Upper lobe of left lung (tissue), 6 donors: ENCODE measurements at regions not wholly inside any gene's neighbourhood (a gene's known extent, or its start where the extent isn't known, plus 50 kb on each side); places are given as distances from the start of the nearest gene placed in this dataset.
"Not testable (repeated sequence)": the region's sequence is repeated elsewhere in the genome, so short reads cannot be mapped to it uniquely, and the experiment has no call there.

Source experiments
- ATAC-seq, 2 donors: fragments of 200-7000 bp; cut with Tn5 transposase; one replicate each; pipeline ENCODE4 v1.9.1; 2022; ENCODE audit warnings: mild to moderate bottlenecking in 2 of 2, moderate library complexity in 2 of 2; ENCODE audit not compliant: low FRiP score in 2 of 2
- DNase-seq, 2 donors: peaks; one replicate each; pipeline ENCODE4 v3.0.0-alpha.2; 2019 to 2020
- H3K27ac ChIP-seq, 4 donors: fragments of 200-600 bp; sonication (generic); one replicate each; pipeline ENCODE4 v1.5.1; 2016 to 2019
- H3K27me3 ChIP-seq, 4 donors: fragments of 200-600 bp; sonication (generic); one replicate each; pipeline ENCODE4 v1.5.1; 2017 to 2019
- H3K36me3 ChIP-seq, 4 donors: fragments of 200-600 bp; sonication (generic); one replicate each; pipeline ENCODE4 v1.5.1; 2016 to 2019
- H3K4me1 ChIP-seq, 4 donors: fragments of 200-600 bp; sonication (generic); one replicate each; pipeline ENCODE4 v1.5.1; 2018 to 2019
- H3K4me3 ChIP-seq, 4 donors: fragments of 200-600 bp; sonication (generic); one replicate each; pipeline ENCODE4 v1.5.1; 2017 to 2019; ENCODE audit warnings: mild to moderate bottlenecking in 2 of 4, moderate library complexity in 1 of 4
- H3K9me3 ChIP-seq, 4 donors: fragments of 200-600 bp; sonication (generic); one replicate each; pipeline ENCODE4 v1.5.1; 2018 to 2019
- CTCF ChIP-seq, 6 experiments: fragments of 450-650 bp in 4 of 6; fragments of 200-600 bp in 2 of 6; sonication (generic) in 2 of 6; IDR thresholded peaks; one replicate each; pipeline ENCODE4 v1.5.1; 2016 to 2019; ENCODE audit warnings: antibody characterized with exemption in 6 of 6
- EP300 ChIP-seq, 4 donors: sonication (generic); formaldehyde crosslinking; IDR thresholded peaks; one replicate each; pipeline ENCODE4 v1.5.1; 2017; ENCODE audit warnings: antibody characterized with exemption in 4 of 4, control low read depth in 2 of 4
- POLR2A ChIP-seq, 4 donors: fragments of 450-650 bp; IDR thresholded peaks; one replicate each; pipeline ENCODE4 v1.5.1; 2016 to 2017; ENCODE audit warnings: antibody characterized with exemption in 4 of 4, mild to moderate bottlenecking in 2 of 4
- POLR2AphosphoS5 ChIP-seq, 2 donors: sonication (generic); formaldehyde crosslinking; IDR thresholded peaks; one replicate each; pipeline ENCODE4 v1.5.1; 2017; ENCODE audit warnings: antibody characterized with exemption in 2 of 2
- WGBS, 2 donors: methylation state at CpG; one replicate each; pipeline ENCODE4 v1.1.5; 2017 to 2018; 5-methylcytosine and 5-hydroxymethylcytosine counted together
- donor health status: DM: no; HTN: no; CAD: no; lungs with moderate emphysema.
- donor health status: DM: no; HTN: yes; CAD: no; lungs with severe emphysema.

DNA sequence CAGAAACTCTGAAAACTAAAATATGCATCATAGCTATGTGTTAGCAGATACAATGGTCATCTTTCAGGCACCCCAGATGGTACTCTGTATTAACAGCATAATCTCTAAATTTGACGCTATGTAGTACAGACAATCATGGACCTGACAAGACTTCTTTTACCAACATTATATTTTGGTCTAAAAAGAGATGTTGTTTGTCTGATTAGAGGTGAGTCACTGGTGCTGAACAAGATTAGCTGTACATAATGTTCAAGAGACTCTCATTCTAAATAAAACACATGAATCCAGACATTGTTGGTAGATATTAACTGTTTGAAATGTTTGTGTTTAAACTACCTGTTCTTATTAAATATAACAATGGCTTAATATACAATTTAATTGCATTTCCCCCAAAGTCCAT, 146.4 kb upstream of the LMNTD1 start:
- 93 to 95% methylated on average over 1 of the region's 1 CpG for WGBS, 2 donors
- DNase-seq (no peak), ATAC-seq (no peak)
- H3K27ac ChIP-seq = no peak overlapping the region
- H3K27me3 ChIP-seq = no peaks in the 10 kb centered on the region
- no peak overlapping the region for H3K4me3 ChIP-seq
- TF ChIP-seq POLR2A (IDR thresholded peaks at IDR 0.05) (no peak), EP300 (IDR thresholded peaks at IDR 0.05) (no peak)
- H3K4me1 ChIP-seq = no peaks in the 10 kb centered on the region
- no peaks in the 10 kb centered on the region for H3K36me3 ChIP-seq
- H3K9me3 ChIP-seq = no peaks in the 10 kb centered on the region

GRCh38 chr12:25701290-25701689, 148.2 kb upstream of the LMNTD1 start:
- TF ChIP-seq CTCF (IDR thresholded peaks at IDR 0.05) (no peak), POLR2AphosphoS5 (IDR thresholded peaks at IDR 0.05) (no peak), EP300 (IDR thresholded peaks at IDR 0.05) (no peak), POLR2A (IDR thresholded peaks at IDR 0.05) (no peak)
- H3K9me3 ChIP-seq = no peaks in the 10 kb centered on the region
- H3K4me1 ChIP-seq = no peaks in the 10 kb centered on the region
- DNase-seq = no peak
- no peaks in the 10 kb centered on the region for H3K27me3 ChIP-seq
- no peaks in the 10 kb centered on the region for H3K36me3 ChIP-seq
- 90 to 91% methylated on average over 4 of the region's 4 CpGs for WGBS, 2 donors
- no peak for ATAC-seq
- no peak overlapping the region for H3K4me3 ChIP-seq
- H3K27ac ChIP-seq = no peak overlapping the region

- Histone ChIP-seq H3K27me3 (no peaks in the 10 kb centered on the region), H3K4me1 (no peaks in the 10 kb centered on the region), H3K36me3 (no peaks in the 10 kb centered on the region), H3K4me3 (no peak overlapping the region), H3K27ac (no peak overlapping the region), H3K9me3 (peaks cover 0 to 7% (median 2%) of the 10 kb centered on the region in 4 donors)
- TF ChIP-seq POLR2AphosphoS5 (IDR thresholded peaks at IDR 0.05) (no peak), CTCF (IDR thresholded peaks at IDR 0.05) (no peak), POLR2A (IDR thresholded peaks at IDR 0.05) (no peak)
- DNase-seq = no peak
- WGBS, 2 donors = 82 to 88% methylated on average over 3 of the region's 3 CpGs
- ATAC-seq = no peak
These were observed 149.5 kb upstream of the LMNTD1 start for GRCh38 chr12:25702553-25702952.

DNA sequence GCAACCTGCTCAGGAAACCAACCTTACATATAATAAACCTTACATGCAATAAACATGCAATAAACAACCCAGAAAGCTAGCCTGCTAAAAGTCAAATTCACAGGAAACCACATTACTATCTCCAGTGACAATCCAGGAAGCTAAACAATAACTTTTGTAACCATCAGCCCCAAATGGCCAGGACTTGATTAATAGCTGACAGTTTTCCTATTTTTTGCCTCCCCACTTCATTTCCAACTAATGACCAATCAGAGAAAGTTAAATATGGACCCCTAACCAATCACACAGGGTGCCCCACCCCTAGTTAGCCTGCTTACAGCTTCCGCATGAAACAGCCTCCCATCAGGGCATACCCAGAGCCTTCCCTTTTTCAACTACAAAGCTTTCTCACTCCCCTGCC, 152.2 kb upstream of the LMNTD1 start:
- TF ChIP-seq EP300 (IDR thresholded peaks at IDR 0.05) = no peak
- no peak for TF ChIP-seq CTCF (IDR thresholded peaks at IDR 0.05)
- TF ChIP-seq POLR2A (IDR thresholded peaks at IDR 0.05) = no peak
- TF ChIP-seq POLR2AphosphoS5 (IDR thresholded peaks at IDR 0.05) = no peak
- H3K36me3 ChIP-seq = no peaks in the 10 kb centered on the region
- ATAC-seq (no peak), DNase-seq (no peak)
- no peak overlapping the region for H3K4me3 ChIP-seq
- no peak overlapping the region for H3K27ac ChIP-seq
- H3K4me1 ChIP-seq = no peaks in the 10 kb centered on the region
- H3K27me3 ChIP-seq = no peaks in the 10 kb centered on the region
- WGBS, 2 donors = 14% methylated on average over 1 of the region's 1 CpG; no CpG with 5 or more reads in 1 of the 2 donors
- peaks cover 0 to 7% (median 2%) of the 10 kb centered on the region in 4 donors for H3K9me3 ChIP-seq

GRCh38 chr12:25706646-25707045, 153.6 kb upstream of the LMNTD1 start:
- not testable (repeated sequence) for H3K27me3 ChIP-seq, DNase-seq, ATAC-seq, H3K36me3 ChIP-seq, H3K27ac ChIP-seq, H3K4me1 ChIP-seq, H3K4me3 ChIP-seq
- peaks cover 0 to 16% (median 7%) of the 10 kb centered on the region in 4 donors for H3K9me3 ChIP-seq

DNA sequence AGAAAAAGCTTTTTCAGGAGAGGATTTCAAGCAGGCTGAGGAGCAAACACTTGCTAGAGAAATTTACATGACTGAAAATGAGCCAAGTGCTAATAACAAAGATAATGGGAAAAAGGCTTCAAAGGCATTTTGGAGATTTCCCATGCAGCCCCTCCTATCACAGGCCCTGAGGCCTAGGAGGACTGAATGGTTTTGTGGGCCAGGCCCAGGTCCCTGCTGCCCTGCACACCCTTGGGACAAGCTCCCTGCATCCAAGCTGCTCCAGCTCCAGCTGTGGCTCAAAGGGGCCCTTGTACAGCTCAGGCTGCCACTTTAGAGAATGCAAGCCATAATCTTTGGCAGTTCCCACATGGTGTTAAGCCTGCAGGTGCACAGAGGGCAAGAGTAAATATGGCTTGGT, 154.0 kb upstream of the LMNTD1 start:
- ATAC-seq = no peak
- Histone ChIP-seq H3K36me3 (no peaks in the 10 kb centered on the region), H3K27ac (no peak overlapping the region), H3K4me3 (no peak overlapping the region), H3K27me3 (no peaks in the 10 kb centered on the region), H3K9me3 (peaks cover 0 to 16% (median 7%) of the 10 kb centered on the region in 4 donors), H3K4me1 (no peaks in the 10 kb centered on the region)
- no peak for DNase-seq
- TF ChIP-seq CTCF (IDR thresholded peaks at IDR 0.05) (no peak), POLR2A (IDR thresholded peaks at IDR 0.05) (no peak), POLR2AphosphoS5 (IDR thresholded peaks at IDR 0.05) (no peak), EP300 (IDR thresholded peaks at IDR 0.05) (no peak)
